ENCODE measurements at regions not wholly inside any gene's neighbourhood (a gene's known extent, or its start where the extent isn't known, plus 50 kb on each side); places are given as distances from the start of the nearest gene placed in this dataset.
A peak's percentile ranks its signal among the peaks of the same experiment; 100 is the strongest.

DNA sequence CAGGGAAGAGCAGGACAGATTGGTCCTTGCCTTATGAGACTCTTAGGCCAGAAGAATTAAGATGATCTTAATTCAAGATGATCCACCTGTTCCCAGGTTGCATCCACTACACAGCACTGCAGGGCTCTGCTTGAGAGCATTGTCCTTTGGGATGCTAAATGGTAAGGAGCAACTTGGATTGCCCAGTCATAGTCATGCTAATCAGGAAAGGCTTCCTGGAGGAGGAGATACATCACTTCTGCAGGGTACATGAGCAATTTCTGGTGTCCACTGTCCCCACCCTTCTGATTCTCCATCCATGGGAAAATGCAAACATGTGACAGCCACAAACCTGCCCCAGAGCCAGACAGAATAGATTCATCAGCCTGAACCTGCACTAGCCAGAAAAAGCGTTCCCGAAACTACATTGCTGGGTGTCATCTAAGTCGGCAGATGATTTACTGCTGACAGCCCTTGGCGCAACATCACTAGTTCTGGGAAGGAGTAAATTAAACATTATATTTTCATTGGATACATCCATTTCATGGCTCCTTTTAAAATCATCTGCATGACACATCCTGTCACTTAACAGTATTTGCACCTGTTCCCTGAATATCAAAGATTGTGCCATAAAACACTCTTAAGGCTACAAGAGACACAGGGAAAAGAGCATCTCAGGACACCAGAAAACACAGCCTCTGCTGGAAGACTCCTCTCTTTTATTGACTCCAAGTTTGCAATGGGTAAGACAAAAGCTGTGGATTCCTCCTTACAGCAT, 282.2 kb downstream of the MAF start:
- Histone ChIP-seq H3K56ac (replicated peaks; ENCODE audit: insufficient read length, low read depth, low read length) (no peak overlapping the region), H2AFZ (ENCODE audit: low read length) (no peak overlapping the region), H3K4ac (replicated peaks; ENCODE audit: insufficient read length, low read depth, low read length) (no peak overlapping the region), H4K8ac (ENCODE audit: extremely low read depth, insufficient read depth, low read length) (no peak overlapping the region), H4K20me1 (replicated peaks in 1 of 2; ENCODE audit: control insufficient read depth in 1 of 2, insufficient read depth in 2 of 2, low read length in 2 of 2) (no peaks in the 10 kb centered on the region), H2BK12ac (ENCODE audit: low read depth, low read length) (no peak overlapping the region), H2AK5ac (ENCODE audit: low read depth, low read length) (no peak overlapping the region), H3K79me2 (ENCODE audit: control insufficient read depth in 1 of 2, insufficient read depth in 2 of 2, low read length in 2 of 2) (no peaks in the 10 kb centered on the region), H2BK5ac (ENCODE audit: low read depth, low read length) (no peak overlapping the region), H3K18ac (ENCODE audit: extremely low read depth, low read length) (no peak overlapping the region), H3K36me3 (ENCODE audit: control insufficient read depth in 2 of 4, insufficient read depth in 4 of 4, low read length in 3 of 4) (no peaks in the 10 kb centered on the region), H4K91ac (replicated peaks; ENCODE audit: insufficient read length, low read length) (no peak overlapping the region), H4K5ac (ENCODE audit: insufficient read length, low read depth, low read length) (no peak overlapping the region), H3K4me2 (ENCODE audit: insufficient read depth in 1 of 2, low read depth in 2 of 2, low read length in 2 of 2) (peak overlapping the region; percentile 10 to 21; a peak in 3 of 4 replicates), H2BK15ac (ENCODE audit: low read length) (no peak overlapping the region), H3K4me1 (replicated peaks in 1 of 4; ENCODE audit: control insufficient read depth in 3 of 4, insufficient read depth in 4 of 4, low read length in 3 of 4) (peaks cover 5 to 16% (median 10%) of the 10 kb centered on the region in 4 experiments; a peak in 6 of 7 replicates), H2BK20ac (ENCODE audit: low read length) (no peak overlapping the region), H2BK120ac (replicated peaks; ENCODE audit: low read depth, low read length) (no peak overlapping the region), H3K27ac (ENCODE audit: low read depth, low read length) (no peak overlapping the region), H3K79me1 (ENCODE audit: low read depth, low read length) (no peaks in the 10 kb centered on the region), H3K27me3 (replicated peaks in 1 of 4; ENCODE audit: control insufficient read depth in 3 of 4, extremely low read depth in 1 of 4, insufficient read depth in 3 of 4, low read length in 3 of 4) (no peaks in the 10 kb centered on the region), H3K23ac (ENCODE audit: insufficient read length) (no peak overlapping the region), H3K9me3 (ENCODE audit: insufficient read depth in 2 of 2, low read depth in 1 of 2, low read length in 1 of 2) (no peaks in the 10 kb centered on the region), H3K4me3 (ENCODE audit: extremely low read depth in 1 of 4, insufficient read depth in 2 of 4, low read depth in 3 of 4, low read length in 4 of 4) (0 out of 8 replicates have a peak overlapping the region, but pooled peaks of 1 of the 4 experiments have one; percentile 7), H3K23me2 (ENCODE audit: low read depth, low read length) (no peaks in the 10 kb centered on the region; the same call in 1 of the 2 replicates), H3K9ac (replicated peaks in 1 of 4; ENCODE audit: extremely low read depth in 1 of 4, low read depth in 3 of 4, low read length in 3 of 4) (no peak overlapping the region), H3K14ac (ENCODE audit: insufficient read length) (no peak overlapping the region)
- WGBS, 2 experiments (ENCODE audit: extremely low coverage in 1 of 2, insufficient coverage in 1 of 2, insufficient read length in 1 of 2, insufficient replicate concordance in 2 of 2, low coverage in 1 of 2, low lambda C conversion rate in 2 of 2, missing lambda C conversion rate in 1 of 2): 81% methylated on average over 4 of the region's 4 CpGs; no CpG with 5 or more reads in 1 of the 2 experiments
- FAIRE-seq: peak; percentile 48
- no peak for DNase-seq (ENCODE audit: low read depth in 1 of 2, low spot score in 2 of 2)
- ChIA-PET POLR2A (ENCODE audit: partially characterized antibody) (no interaction called here), CTCF (ENCODE audit: partially characterized antibody) (interaction anchor here (0.6 to 1.2 kb wide), 2 partner anchors 16 kb away, joined by 3 to 4 read pairs; no protein-coding TSS in a partner anchor)
- TF ChIP-seq, protein P1, sequence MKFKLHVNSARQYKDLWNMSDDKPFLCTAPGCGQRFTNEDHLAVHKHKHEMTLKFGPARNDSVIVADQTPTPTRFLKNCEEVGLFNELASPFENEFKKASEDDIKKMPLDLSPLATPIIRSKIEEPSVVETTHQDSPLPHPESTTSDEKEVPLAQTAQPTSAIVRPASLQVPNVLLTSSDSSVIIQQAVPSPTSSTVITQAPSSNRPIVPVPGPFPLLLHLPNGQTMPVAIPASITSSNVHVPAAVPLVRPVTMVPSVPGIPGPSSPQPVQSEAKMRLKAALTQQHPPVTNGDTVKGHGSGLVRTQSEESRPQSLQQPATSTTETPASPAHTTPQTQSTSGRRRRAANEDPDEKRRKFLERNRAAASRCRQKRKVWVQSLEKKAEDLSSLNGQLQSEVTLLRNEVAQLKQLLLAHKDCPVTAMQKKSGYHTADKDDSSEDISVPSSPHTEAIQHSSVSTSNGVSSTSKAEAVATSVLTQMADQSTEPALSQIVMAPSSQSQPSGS (IDR thresholded peaks at IDR 0.05; ENCODE audit: low read length): no peak
- 0 out of 2 replicates have a peak, but pooled peaks have one; percentile 14 for TF ChIP-seq SP1 (IDR thresholded peaks at IDR 0.05; ENCODE audit: low read depth, low read length)
- TF ChIP-seq MAFK (IDR thresholded peaks at IDR 0.05; ENCODE audit: low read depth, low read length): no peak
- TF ChIP-seq RAD21 (IDR thresholded peaks at IDR 0.05 in 1 of 2, conservative IDR thresholded peaks at IDR 0.05 in 1 of 2; ENCODE audit: low read depth in 2 of 2, low read length in 2 of 2): no peak
- TF ChIP-seq, protein P2, sequence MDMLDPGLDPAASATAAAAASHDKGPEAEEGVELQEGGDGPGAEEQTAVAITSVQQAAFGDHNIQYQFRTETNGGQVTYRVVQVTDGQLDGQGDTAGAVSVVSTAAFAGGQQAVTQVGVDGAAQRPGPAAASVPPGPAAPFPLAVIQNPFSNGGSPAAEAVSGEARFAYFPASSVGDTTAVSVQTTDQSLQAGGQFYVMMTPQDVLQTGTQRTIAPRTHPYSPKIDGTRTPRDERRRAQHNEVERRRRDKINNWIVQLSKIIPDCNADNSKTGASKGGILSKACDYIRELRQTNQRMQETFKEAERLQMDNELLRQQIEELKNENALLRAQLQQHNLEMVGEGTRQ (IDR thresholded peaks at IDR 0.05; ENCODE audit: low read length): no peak
- TF ChIP-seq HDAC2 (IDR thresholded peaks at IDR 0.05; ENCODE audit: borderline replicate concordance in 1 of 2, low read depth in 2 of 2, low read length in 2 of 2): 0 out of 4 replicates have a peak, but pooled peaks of 1 of the 2 experiments have one; percentile 40
- TF ChIP-seq CEBPB (IDR thresholded peaks at IDR 0.05; ENCODE audit: low read depth, low read length): no peak
- TF ChIP-seq SP4 (IDR thresholded peaks at IDR 0.05; ENCODE audit: low read length): no peak
- no peak for TF ChIP-seq CHD1 (IDR thresholded peaks at IDR 0.05; ENCODE audit: low read depth, low read length)

All from H1 (cell line).